IPS DF 19.7 (cell line): ENCODE measurements at regions not wholly inside any gene's neighbourhood (a gene's known extent, or its start where the extent isn't known, plus 50 kb on each side); places are given as distances from the start of the nearest gene placed in this dataset.

Experiments used
- DNase-seq: peaks from one replicate; pipeline ENCODE4 v3.0.0-alpha.2; 2013; ENCODE audit warnings: low read depth, low spot score

GRCh38 chr2:139317259-139317658 is 537.1 kb upstream of the NXPH2 start:
- no peak for DNase-seq

- no peak for DNase-seq
Measured at GRCh38 chr2:139314059-139314458, 533.9 kb upstream of the NXPH2 start.

GRCh38 chr2:139296672-139297209 is 516.6 kb upstream of the NXPH2 start:
- DNase-seq, result no peak

GRCh38 chr2:139293992-139294548 is 513.9 kb upstream of the NXPH2 start:
- no peak for DNase-seq

- DNase-seq, result no peak
Measured at GRCh38 chr2:139281124-139281523, 500.9 kb upstream of the NXPH2 start.

- DNase-seq, result no peak
Measured at GRCh38 chr2:139271879-139272278, 491.7 kb upstream of the NXPH2 start.

GRCh38 chr2:139271149-139271548 is 491.0 kb upstream of the NXPH2 start:
- DNase-seq, result no peak

- no peak for DNase-seq
Measured at GRCh38 chr2:139260052-139260430, 479.9 kb upstream of the NXPH2 start.

GRCh38 chr2:139259422-139260051 is 479.3 kb upstream of the NXPH2 start:
- DNase-seq, result no peak

GRCh38 chr2:139241286-139241685 is 461.1 kb upstream of the NXPH2 start:
- no peak for DNase-seq

GRCh38 chr2:139237023-139237422 is 456.8 kb upstream of the NXPH2 start:
- DNase-seq, result no peak

GRCh38 chr2:139230881-139231280 is 450.7 kb upstream of the NXPH2 start:
- DNase-seq, result no peak

- no peak for DNase-seq
Measured at GRCh38 chr2:139228276-139228675, 448.1 kb upstream of the NXPH2 start.

GRCh38 chr2:139225961-139226360 is 445.8 kb upstream of the NXPH2 start:
- DNase-seq, result no peak

- no peak for DNase-seq
Measured at GRCh38 chr2:139218181-139218580, 438.0 kb upstream of the NXPH2 start.

GRCh38 chr2:139217641-139218040 is 437.5 kb upstream of the NXPH2 start:
- no peak for DNase-seq

GRCh38 chr2:139216435-139216834 is 436.2 kb upstream of the NXPH2 start:
- DNase-seq, result no peak

GRCh38 chr2:139214801-139215200 is 434.6 kb upstream of the NXPH2 start:
- no peak for DNase-seq

- no peak for DNase-seq
Measured at GRCh38 chr2:139209586-139209985, 429.4 kb upstream of the NXPH2 start.

- no peak for DNase-seq
Measured at GRCh38 chr2:139201516-139201915, 421.3 kb upstream of the NXPH2 start.

- no peak for DNase-seq
Measured at GRCh38 chr2:139196754-139197153, 416.6 kb upstream of the NXPH2 start.

- no peak for DNase-seq
Measured at GRCh38 chr2:139194546-139194945, 414.4 kb upstream of the NXPH2 start.

GRCh38 chr2:139177041-139177440 is 396.9 kb upstream of the NXPH2 start:
- DNase-seq, result no peak

GRCh38 chr2:139175510-139175909 is 395.3 kb upstream of the NXPH2 start:
- DNase-seq, result no peak
